H9 (cell line): ENCODE measurements at regions not wholly inside any gene's neighbourhood (a gene's known extent, or its start where the extent isn't known, plus 50 kb on each side); places are given as distances from the start of the nearest gene placed in this dataset.

ENCODE experiments used
- DNase-seq: peaks from one replicate; pipeline ENCODE4 v3.0.0-alpha.2; 2017
- H2AFZ ChIP-seq: one replicate; pipeline ENCODE4 v1.6.1; 2013; ENCODE audit warnings: mild to moderate bottlenecking, low read length, control low read depth, moderate library complexity
- H2AK5ac ChIP-seq: 2 replicates; pipeline ENCODE4 v1.6.1; 2013; ENCODE audit warnings: low read length, control low read depth, mixed read lengths; ENCODE audit not compliant: insufficient read length
- H2BK120ac ChIP-seq: one replicate; pipeline ENCODE4 v1.6.1; 2013; ENCODE audit warnings: low read depth, mild to moderate bottlenecking, low read length, control low read depth, inconsistent platforms; ENCODE audit not compliant: poor library complexity, severe bottlenecking
- H2BK12ac ChIP-seq: 2 replicates; pipeline ENCODE4 v1.6.1; 2013; ENCODE audit warnings: low read length, control low read depth, mixed read lengths, low read depth; ENCODE audit not compliant: insufficient read length
- H2BK15ac ChIP-seq: 2 replicates; pipeline ENCODE4 v1.6.1; 2013; ENCODE audit warnings: low read depth, low read length, control low read depth
- H2BK20ac ChIP-seq: one replicate; pipeline ENCODE4 v1.6.1; 2013; ENCODE audit warnings: low read depth, mild to moderate bottlenecking, low read length, control low read depth, inconsistent platforms; ENCODE audit not compliant: poor library complexity, severe bottlenecking
- H2BK5ac ChIP-seq: 2 replicates; pipeline ENCODE4 v1.6.1; 2013; ENCODE audit warnings: low read length, control low read depth, mixed read lengths; ENCODE audit not compliant: insufficient read length
- H3K14ac ChIP-seq: 2 replicates; pipeline ENCODE4 v1.6.1; 2013; ENCODE audit warnings: low read length, control low read depth; ENCODE audit not compliant: insufficient read depth
- H3K18ac ChIP-seq: 2 replicates; pipeline ENCODE4 v1.6.1; 2013; ENCODE audit warnings: low read depth, mild to moderate bottlenecking, mixed read lengths, low read length, control low read depth; ENCODE audit not compliant: insufficient read length
- H3K23ac ChIP-seq: 2 replicates; pipeline ENCODE4 v1.6.1; 2013; ENCODE audit warnings: low read length, control low read depth, mixed read lengths, low read depth; ENCODE audit not compliant: insufficient read length
- H3K23me2 ChIP-seq: 2 replicates; pipeline ENCODE4 v1.6.1; 2013; ENCODE audit warnings: low read depth, mild to moderate bottlenecking, mixed read lengths, low read length, control low read depth; ENCODE audit not compliant: insufficient read length, poor library complexity, severe bottlenecking
- H3K27ac ChIP-seq: 2 replicates; pipeline ENCODE4 v1.5.1; 2013; ENCODE audit warnings: low read length, control low read depth, mixed read lengths, low read depth; ENCODE audit not compliant: insufficient read length
- H3K27me3 ChIP-seq: 2 replicates; pipeline ENCODE4 v1.6.1; 2013; ENCODE audit warnings: low read length, control low read depth, inconsistent platforms; ENCODE audit not compliant: insufficient read depth
- H3K4ac ChIP-seq: 2 replicates; pipeline ENCODE4 v1.6.1; 2013; ENCODE audit warnings: low read depth, mild to moderate bottlenecking, control low read depth, inconsistent platforms, low read length, moderate library complexity
- H3K4me1 ChIP-seq: 2 replicates; pipeline ENCODE4 v1.6.1; 2013; ENCODE audit warnings: low read length, control low read depth, inconsistent platforms; ENCODE audit not compliant: insufficient read depth
- H3K4me2 ChIP-seq: 2 replicates; pipeline ENCODE4 v1.6.1; 2013; ENCODE audit warnings: low read length, control low read depth, mixed read lengths; ENCODE audit not compliant: insufficient read length, insufficient read depth
- H3K56ac ChIP-seq: 2 replicates; pipeline ENCODE4 v1.6.1; 2013; ENCODE audit warnings: low read depth, mild to moderate bottlenecking, mixed read lengths, low read length, control low read depth; ENCODE audit not compliant: insufficient read length
- H3K79me1 ChIP-seq: 2 replicates; pipeline ENCODE4 v1.6.1; 2013; ENCODE audit warnings: low read depth, mild to moderate bottlenecking, moderate library complexity, low read length, control low read depth, inconsistent platforms; ENCODE audit not compliant: insufficient read depth, poor library complexity, severe bottlenecking
- H3K79me2 ChIP-seq: 2 replicates; pipeline ENCODE4 v1.6.1; 2013; ENCODE audit warnings: low read length, control low read depth, inconsistent platforms; ENCODE audit not compliant: insufficient read depth
- H3K9ac ChIP-seq: 2 replicates; pipeline ENCODE4 v1.6.1; 2013; ENCODE audit warnings: low read length, control low read depth, mixed read lengths; ENCODE audit not compliant: insufficient read length; ENCODE audit errors: extremely low read depth
- H3K9me3 ChIP-seq: one replicate; pipeline ENCODE4 v1.6.1; 2013; ENCODE audit warnings: low read depth, low read length, inconsistent platforms; ENCODE audit not compliant: control insufficient read depth
- H3T11ph ChIP-seq: one replicate; pipeline ENCODE4 v1.6.1; 2013; ENCODE audit warnings: mild to moderate bottlenecking, low read length, control low read depth, inconsistent platforms
- H4K20me1 ChIP-seq: one replicate; pipeline ENCODE4 v1.6.1; 2013; ENCODE audit not compliant: control insufficient read depth, insufficient read length, insufficient read depth
- H4K5ac ChIP-seq: 2 replicates; pipeline ENCODE4 v1.6.1; 2013; ENCODE audit warnings: low read depth, mild to moderate bottlenecking, mixed read lengths, low read length, control low read depth; ENCODE audit not compliant: insufficient read length
- H4K8ac ChIP-seq: replicated peaks from 2 replicates; pipeline ENCODE4 v1.6.1; 2013; ENCODE audit warnings: low read length, control low read depth, mixed read lengths, low read depth; ENCODE audit not compliant: insufficient read length
- H4K91ac ChIP-seq: 2 replicates; pipeline ENCODE4 v1.6.1; 2013; ENCODE audit warnings: low read depth, mild to moderate bottlenecking, moderate library complexity, mixed read lengths, low read length, control low read depth; ENCODE audit not compliant: insufficient read length
- H3K27ac Mint-ChIP-seq, 3 experiments: 2 replicates in 2 of 3; 3 replicates in 1 of 3; pipeline ENCODE4 v1.8.0; 2020 to 2021; ENCODE audit warnings: mixed read lengths in 3 of 3, mild to moderate bottlenecking in 1 of 3, moderate library complexity in 1 of 3
- H3K27me3 Mint-ChIP-seq: 2 replicates; pipeline ENCODE4 v1.8.0; 2021; ENCODE audit warnings: low read depth, mild to moderate bottlenecking, moderate library complexity, mixed read lengths
- H3K36me3 Mint-ChIP-seq, 3 experiments: 2 replicates in 2 of 3; 3 replicates in 1 of 3; pipeline ENCODE4 v1.8.0; 2020 to 2021; ENCODE audit warnings: low read depth in 3 of 3, mixed read lengths in 3 of 3; ENCODE audit not compliant: insufficient read depth in 1 of 3
- H3K4me1 Mint-ChIP-seq, 2 experiments: 2 replicates each; pipeline ENCODE4 v1.8.0; 2020; ENCODE audit warnings: mixed read lengths in 2 of 2
- H3K4me3 Mint-ChIP-seq, 2 experiments: 2 replicates in 1 of 2; 3 replicates in 1 of 2; pipeline ENCODE4 v1.8.0; 2020 to 2021; ENCODE audit warnings: mild to moderate bottlenecking in 2 of 2, mixed read lengths in 2 of 2, moderate library complexity in 1 of 2
- H3K9me3 Mint-ChIP-seq, 2 experiments: 2 replicates in 1 of 2; 3 replicates in 1 of 2; pipeline ENCODE4 v1.8.0; 2020; ENCODE audit warnings: mild to moderate bottlenecking in 2 of 2, mixed read lengths in 2 of 2, moderate library complexity in 1 of 2
- CTCF ChIP-seq: fragments of 200-600 bp; sonication (generic); conservative IDR thresholded peaks from 3 replicates; pipeline ENCODE4 v1.8.0; 2021; ENCODE audit warnings: antibody characterized with exemption, mild to moderate bottlenecking
- WGBS: extraction: QIAGEN DNeasy Blood & Tissue Kit; methylation state at CpG from one replicate; pipeline ENCODE4 v1.1.7; 2013; ENCODE audit warnings: missing lambda C conversion rate, low lambda C conversion rate, mixed read lengths; ENCODE audit not compliant: insufficient read length; ENCODE audit errors: extremely low coverage; 5-methylcytosine and 5-hydroxymethylcytosine counted together

- Histone ChIP-seq H2BK12ac (no peak overlapping the region), H3K23me2 (no peaks in the 10 kb centered on the region), H3T11ph (no peak overlapping the region), H3K56ac (no peak overlapping the region), H3K9me3 (no peaks in the 10 kb centered on the region), H3K14ac (no peak overlapping the region), H3K23ac (no peak overlapping the region), H3K18ac (no peak overlapping the region), H3K27me3 (no peaks in the 10 kb centered on the region), H4K91ac (no peak overlapping the region), H3K79me2 (no peaks in the 10 kb centered on the region), H2BK15ac (no peak overlapping the region), H3K4me2 (no peak overlapping the region), H2AFZ (no peak overlapping the region), H3K79me1 (no peaks in the 10 kb centered on the region), H3K4me1 (no peaks in the 10 kb centered on the region), H2BK120ac (no peak overlapping the region), H2AK5ac (no peak overlapping the region), H3K9ac (no peak overlapping the region), H4K8ac (no peak overlapping the region), H2BK20ac (no peak overlapping the region), H4K20me1 (no peaks in the 10 kb centered on the region), H3K27ac (no peak overlapping the region), H4K5ac (no peak overlapping the region), H2BK5ac (no peak overlapping the region), H3K4ac (no peak overlapping the region)
- no peak for DNase-seq
- no peak for TF ChIP-seq CTCF
- WGBS = no CpG with 5 or more reads among the region's 6 CpGs
- Mint-ChIP-seq H3K27ac (no peak overlapping the region), H3K36me3 (peaks cover 13 to 32% (median 23%) of the 10 kb centered on the region in 3 experiments), H3K9me3 (peaks cover 25 to 34% of the 10 kb centered on the region in 2 experiments), H3K4me3 (no peak overlapping the region), H3K4me1 (no peaks in the 10 kb centered on the region), H3K27me3 (peaks cover 20% of the 10 kb centered on the region)
Observed at GRCh38 chr20:20831794-20832193, 119.3 kb upstream of the RALGAPA2 start.
